Posterior cingulate gyrus (tissue), 11 donors: ENCODE measurements at regions not wholly inside any gene's neighbourhood (a gene's known extent, or its start where the extent isn't known, plus 50 kb on each side); places are given as distances from the start of the nearest gene placed in this dataset.
"Not testable (repeated sequence)": the region's sequence is repeated elsewhere in the genome, so short reads cannot be mapped to it uniquely, and the experiment has no call there.

ENCODE experiments used
- DNase-seq, 10 donors: peaks; one replicate each; pipeline versions ENCODE4 v3.0.0 to v3.0.0-alpha.2; 2020 to 2021; ENCODE audit warnings: mixed read lengths in 3 of 10
- intact Hi-C: fragments of 100-400 bp; cut with DNase I; formaldehyde crosslinking; loops from one replicate; pipeline ENCODE4 v1.15.1; 2023

GRCh38 chr1:90219166-90219871 is 224.4 kb downstream of the ZNF326 start:
- intact Hi-C loops, DNase-seq: not testable (repeated sequence)

- DNase-seq: no peak
- intact Hi-C loops: no loop called here
Measured at GRCh38 chr1:90210633-90211491, 216.0 kb downstream of the ZNF326 start.

- intact Hi-C loops: no loop called here
- DNase-seq: no peak
Measured at GRCh38 chr1:90208949-90209348, 214.0 kb downstream of the ZNF326 start.

GRCh38 chr1:90206260-90206659 is 211.3 kb downstream of the ZNF326 start:
- no peak for DNase-seq
- intact Hi-C loops: no loop called here

GRCh38 chr1:90204780-90205179 is 209.9 kb downstream of the ZNF326 start:
- no peak for DNase-seq
- intact Hi-C loops: no loop called here

- intact Hi-C loops: no loop called here
- DNase-seq: no peak
Measured at GRCh38 chr1:90204023-90204590, 209.2 kb downstream of the ZNF326 start.

GRCh38 chr1:90201467-90202358 is 206.8 kb downstream of the ZNF326 start:
- intact Hi-C loops: no loop called here
- DNase-seq: no peak

GRCh38 chr1:90200646-90201205 is 205.8 kb downstream of the ZNF326 start:
- DNase-seq: no peak
- intact Hi-C loops: no loop called here

- DNase-seq: no peak
- intact Hi-C loops: no loop called here
Measured at GRCh38 chr1:90198616-90199332, 203.9 kb downstream of the ZNF326 start.

- no peak for DNase-seq
- intact Hi-C loops: no loop called here
Measured at GRCh38 chr1:90193116-90193515, 198.2 kb downstream of the ZNF326 start.

- DNase-seq: no peak
- intact Hi-C loops: no loop called here
Measured at GRCh38 chr1:90192408-90192807, 197.5 kb downstream of the ZNF326 start.

GRCh38 chr1:90190523-90190922 is 195.6 kb downstream of the ZNF326 start:
- intact Hi-C loops: no loop called here
- DNase-seq: no peak

- intact Hi-C loops: no loop called here
- no peak for DNase-seq
Measured at GRCh38 chr1:90189889-90190288, 195.0 kb downstream of the ZNF326 start.

- intact Hi-C loops: no loop called here
- no peak for DNase-seq
Measured at GRCh38 chr1:90187323-90187585, 192.3 kb downstream of the ZNF326 start.

GRCh38 chr1:90186506-90187322 is 191.8 kb downstream of the ZNF326 start:
- intact Hi-C loops: no loop called here
- no peak for DNase-seq

- DNase-seq: no peak
- intact Hi-C loops: no loop called here
Measured at GRCh38 chr1:90176530-90176929, 181.6 kb downstream of the ZNF326 start.

- intact Hi-C loops: no loop called here
- DNase-seq: no peak
Measured at GRCh38 chr1:90175490-90176167, 180.7 kb downstream of the ZNF326 start.

- intact Hi-C loops: no loop called here
- DNase-seq: no peak
Measured at GRCh38 chr1:90174246-90174645, 179.3 kb downstream of the ZNF326 start.
